ENCODE measurements at regions not wholly inside any gene's neighbourhood (a gene's known extent, or its start where the extent isn't known, plus 50 kb on each side); places are given as distances from the start of the nearest gene placed in this dataset.
"Not testable (repeated sequence)": the region's sequence is repeated elsewhere in the genome, so short reads cannot be mapped to it uniquely, and the experiment has no call there.

DNA sequence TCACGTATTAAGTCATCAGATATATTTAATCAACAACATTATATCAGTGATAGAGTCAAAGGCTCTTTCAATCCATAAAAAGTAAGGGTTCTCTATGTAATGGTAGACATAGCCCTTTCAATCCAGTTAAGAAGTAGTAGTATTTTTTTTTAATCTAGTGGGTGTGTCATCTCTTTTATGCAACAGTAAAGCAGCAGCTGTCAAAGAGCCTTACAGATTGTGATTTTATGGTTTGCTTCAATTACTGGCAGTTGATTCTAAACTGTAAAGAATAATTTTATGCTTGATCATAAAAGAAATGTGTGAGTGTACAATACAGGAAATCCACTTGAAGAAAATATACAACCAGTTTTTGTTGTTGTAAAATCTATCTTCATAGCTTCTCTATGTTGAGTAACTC lies 902.6 kb upstream of the MBL2 start:
- H3K36me3 ChIP-seq: no peaks in the 10 kb centered on the region
- no peaks in the 10 kb centered on the region for H3K27me3 ChIP-seq
- no peaks in the 10 kb centered on the region for H3K9me3 ChIP-seq
- intact Hi-C loops (cut with DNase I): no loop called here
- no peak for DNase-seq (ENCODE audit: extremely low spot score in 2 of 2)
- H3K4me1 ChIP-seq: no peaks in the 10 kb centered on the region
- no peak overlapping the region for H3K4me3 ChIP-seq
- TF ChIP-seq POLR2AphosphoS5 (IDR thresholded peaks at IDR 0.05; ENCODE audit: insufficient read depth in 1 of 2, low read depth in 1 of 2) (no peak), POLR2A (IDR thresholded peaks at IDR 0.05) (no peak)
- TF ChIP-seq, protein P1, sequence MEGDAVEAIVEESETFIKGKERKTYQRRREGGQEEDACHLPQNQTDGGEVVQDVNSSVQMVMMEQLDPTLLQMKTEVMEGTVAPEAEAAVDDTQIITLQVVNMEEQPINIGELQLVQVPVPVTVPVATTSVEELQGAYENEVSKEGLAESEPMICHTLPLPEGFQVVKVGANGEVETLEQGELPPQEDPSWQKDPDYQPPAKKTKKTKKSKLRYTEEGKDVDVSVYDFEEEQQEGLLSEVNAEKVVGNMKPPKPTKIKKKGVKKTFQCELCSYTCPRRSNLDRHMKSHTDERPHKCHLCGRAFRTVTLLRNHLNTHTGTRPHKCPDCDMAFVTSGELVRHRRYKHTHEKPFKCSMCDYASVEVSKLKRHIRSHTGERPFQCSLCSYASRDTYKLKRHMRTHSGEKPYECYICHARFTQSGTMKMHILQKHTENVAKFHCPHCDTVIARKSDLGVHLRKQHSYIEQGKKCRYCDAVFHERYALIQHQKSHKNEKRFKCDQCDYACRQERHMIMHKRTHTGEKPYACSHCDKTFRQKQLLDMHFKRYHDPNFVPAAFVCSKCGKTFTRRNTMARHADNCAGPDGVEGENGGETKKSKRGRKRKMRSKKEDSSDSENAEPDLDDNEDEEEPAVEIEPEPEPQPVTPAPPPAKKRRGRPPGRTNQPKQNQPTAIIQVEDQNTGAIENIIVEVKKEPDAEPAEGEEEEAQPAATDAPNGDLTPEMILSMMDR (IDR thresholded peaks at IDR 0.05): no peak
- H3K27ac ChIP-seq: no peak overlapping the region

DNA sequence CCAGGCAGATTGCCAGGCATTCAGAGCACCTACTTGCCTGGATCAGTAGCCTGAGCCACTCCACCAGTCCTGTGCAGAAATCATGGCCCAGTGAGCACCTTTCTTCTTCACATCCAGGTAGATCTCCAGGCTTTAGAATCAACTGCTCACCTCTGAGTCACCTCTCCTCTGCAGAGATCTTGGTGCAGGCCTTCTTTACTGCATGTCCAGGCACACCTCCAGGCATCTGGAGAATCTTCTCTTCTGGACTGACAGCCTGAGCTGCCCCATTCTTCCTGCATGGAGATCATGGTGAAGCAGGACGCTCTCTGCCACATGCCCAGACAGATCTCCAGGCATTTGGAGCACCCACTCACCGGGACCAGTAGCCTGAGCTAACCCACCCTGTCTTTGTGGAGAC lies 894.5 kb upstream of the MBL2 start:
- H3K27me3 ChIP-seq: no peaks in the 10 kb centered on the region
- no peaks in the 10 kb centered on the region for H3K36me3 ChIP-seq
- H3K9me3 ChIP-seq: no peaks in the 10 kb centered on the region
- no peaks in the 10 kb centered on the region for H3K4me1 ChIP-seq
- no peak for DNase-seq (ENCODE audit: extremely low spot score in 2 of 2)
- H3K27ac ChIP-seq: no peak overlapping the region
- H3K4me3 ChIP-seq: no peak overlapping the region
- intact Hi-C loops (cut with DNase I): no loop called here
- TF ChIP-seq, protein P1 (IDR thresholded peaks at IDR 0.05): no peak
- TF ChIP-seq POLR2AphosphoS5 (IDR thresholded peaks at IDR 0.05; ENCODE audit: insufficient read depth in 1 of 2, low read depth in 1 of 2): no peak
- no peak for TF ChIP-seq POLR2A (IDR thresholded peaks at IDR 0.05)

DNA sequence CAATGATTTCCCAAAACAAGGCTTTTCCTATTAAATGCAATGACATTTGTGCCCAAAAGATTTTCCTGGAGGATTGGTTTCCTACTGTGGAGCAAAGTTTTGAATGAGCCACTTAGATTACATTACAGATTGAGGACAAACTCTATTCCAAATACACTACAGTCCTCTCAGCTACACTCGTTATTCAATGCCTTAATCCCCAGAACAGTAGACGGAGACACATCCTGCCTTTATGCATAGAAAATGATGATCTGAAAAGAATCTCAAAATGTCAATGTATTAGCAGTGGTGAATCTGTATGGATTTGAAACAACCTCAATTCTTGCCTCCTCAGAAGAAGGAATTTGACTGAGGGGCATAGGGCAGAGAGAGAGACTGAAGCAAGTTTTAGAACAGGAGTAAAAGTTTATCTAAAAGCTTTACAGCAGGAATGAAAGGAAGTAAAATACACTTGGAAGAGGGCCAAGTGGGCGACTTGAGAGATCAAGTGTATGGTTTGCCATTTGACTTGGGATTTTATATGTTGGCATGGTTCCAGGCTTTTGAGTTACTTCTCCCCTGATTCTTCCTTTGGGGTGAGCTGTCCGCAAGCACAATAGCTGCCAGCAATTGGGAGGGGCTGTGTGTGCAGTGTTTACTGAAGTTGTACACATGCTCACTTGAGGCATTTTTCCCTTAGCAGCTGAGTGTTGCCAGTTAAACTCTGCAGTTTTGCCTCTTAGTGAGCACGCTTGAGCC lies 891.9 kb upstream of the MBL2 start:
- Histone ChIP-seq H3K4me3 (no peak overlapping the region), H3K4me1 (no peaks in the 10 kb centered on the region), H3K27me3 (no peaks in the 10 kb centered on the region), H3K9me3 (no peaks in the 10 kb centered on the region), H3K36me3 (no peaks in the 10 kb centered on the region), H3K27ac (no peak overlapping the region)
- intact Hi-C loops (cut with DNase I): no loop called here
- DNase-seq (ENCODE audit: extremely low spot score in 2 of 2): no peak
- TF ChIP-seq, protein P1 (IDR thresholded peaks at IDR 0.05): no peak
- TF ChIP-seq POLR2A (IDR thresholded peaks at IDR 0.05) (no peak), POLR2AphosphoS5 (IDR thresholded peaks at IDR 0.05; ENCODE audit: insufficient read depth in 1 of 2, low read depth in 1 of 2) (no peak)

DNA sequence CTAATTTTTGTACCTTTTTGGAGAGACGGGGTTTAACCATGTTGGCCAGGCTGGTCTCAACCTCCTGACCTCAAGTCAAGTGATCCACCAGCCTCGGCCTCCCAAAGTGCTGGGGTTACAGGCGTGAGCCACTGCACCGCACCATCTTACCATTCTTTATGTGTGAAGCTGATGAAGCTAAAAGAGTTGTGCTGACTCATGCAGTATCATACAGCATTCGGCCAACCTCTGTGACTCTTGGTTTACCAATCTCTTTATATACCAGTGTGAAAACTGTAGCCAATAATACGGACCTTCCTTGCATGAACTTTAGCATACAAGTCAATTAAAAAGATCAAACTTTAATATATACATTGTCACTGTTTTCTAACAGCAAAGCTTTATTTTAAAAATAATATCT lies 878.2 kb upstream of the MBL2 start:
- DNase-seq (ENCODE audit: extremely low spot score in 2 of 2): no peak
- Histone ChIP-seq H3K27me3 (no peaks in the 10 kb centered on the region), H3K36me3 (no peaks in the 10 kb centered on the region), H3K4me3 (no peak overlapping the region), H3K27ac (no peak overlapping the region), H3K4me1 (no peaks in the 10 kb centered on the region), H3K9me3 (no peaks in the 10 kb centered on the region)
- intact Hi-C loops (cut with DNase I): no loop called here
- TF ChIP-seq POLR2AphosphoS5 (IDR thresholded peaks at IDR 0.05; ENCODE audit: insufficient read depth in 1 of 2, low read depth in 1 of 2) (no peak), POLR2A (IDR thresholded peaks at IDR 0.05) (no peak)
- TF ChIP-seq, protein P1 (IDR thresholded peaks at IDR 0.05): no peak

DNA sequence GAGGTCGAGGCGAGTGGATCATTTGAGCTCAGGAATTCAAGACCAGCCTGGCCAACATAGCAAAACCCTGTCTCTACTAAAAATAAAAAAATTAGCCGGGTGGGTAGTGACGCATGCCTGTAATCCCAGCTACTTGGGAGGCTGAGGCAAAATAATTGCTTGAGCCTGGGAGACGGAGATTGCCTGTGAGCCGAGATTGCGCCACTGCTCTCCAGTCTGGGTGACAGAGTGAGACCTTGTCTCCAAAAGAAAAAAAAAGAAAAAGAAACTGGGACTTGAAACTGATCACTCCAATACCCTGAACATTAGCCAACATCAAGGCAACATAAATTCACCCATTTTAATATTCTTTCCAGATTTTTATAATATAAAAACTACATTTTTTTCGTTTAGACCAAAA lies 874.6 kb upstream of the MBL2 start:
- intact Hi-C loops (cut with DNase I); H3K27me3 ChIP-seq; H3K4me1 ChIP-seq; H3K27ac ChIP-seq; H3K4me3 ChIP-seq; H3K9me3 ChIP-seq; DNase-seq (ENCODE audit: extremely low spot score in 2 of 2); H3K36me3 ChIP-seq: not testable (repeated sequence)
